ENCODE measurements at regions not wholly inside any gene's neighbourhood (a gene's known extent, or its start where the extent isn't known, plus 50 kb on each side); places are given as distances from the start of the nearest gene placed in this dataset.

DNA sequence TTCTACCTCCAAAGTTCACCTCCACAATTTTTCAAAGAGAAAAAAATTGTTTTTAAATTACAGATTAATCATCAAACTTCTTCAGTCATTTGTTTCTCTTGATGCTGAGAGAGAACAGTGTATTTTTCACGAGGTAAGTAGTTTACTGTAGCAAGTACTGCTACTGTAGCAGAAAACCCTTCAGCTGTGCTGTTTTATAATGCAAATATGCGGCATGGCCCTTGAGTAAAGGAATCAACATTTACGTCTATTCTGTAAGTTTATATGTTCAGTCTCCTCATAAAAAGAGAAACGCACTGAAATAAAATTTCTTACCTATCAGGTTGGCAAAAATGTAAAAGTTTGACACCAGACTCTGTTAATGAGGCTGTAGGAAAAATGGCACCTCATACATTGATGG, 399.0 kb downstream of the NKX6-1 start:
- 55 to 73% (median 63%) methylated on average over 4 of the region's 4 CpGs for WGBS, 3 donors
- H3K27me3 ChIP-seq (ENCODE audit: insufficient read depth in 3 of 3, low read length in 2 of 3) = no peaks in the 10 kb centered on the region
- H3K9me3 ChIP-seq = no peaks in the 10 kb centered on the region
- intact Hi-C loops (cut with DNase I) = no loop called here
- H3K4me1 ChIP-seq = no peaks in the 10 kb centered on the region
- no peak for DNase-seq
- H3K27ac ChIP-seq = no peak overlapping the region
- TF ChIP-seq CTCF (IDR thresholded peaks at IDR 0.05) = no peak
- ATAC-seq = no peak
- no peaks in the 10 kb centered on the region for H3K36me3 ChIP-seq (ENCODE audit: insufficient read depth in 1 of 2, low read depth in 1 of 2)
- no peak overlapping the region for H3K4me3 ChIP-seq

DNA sequence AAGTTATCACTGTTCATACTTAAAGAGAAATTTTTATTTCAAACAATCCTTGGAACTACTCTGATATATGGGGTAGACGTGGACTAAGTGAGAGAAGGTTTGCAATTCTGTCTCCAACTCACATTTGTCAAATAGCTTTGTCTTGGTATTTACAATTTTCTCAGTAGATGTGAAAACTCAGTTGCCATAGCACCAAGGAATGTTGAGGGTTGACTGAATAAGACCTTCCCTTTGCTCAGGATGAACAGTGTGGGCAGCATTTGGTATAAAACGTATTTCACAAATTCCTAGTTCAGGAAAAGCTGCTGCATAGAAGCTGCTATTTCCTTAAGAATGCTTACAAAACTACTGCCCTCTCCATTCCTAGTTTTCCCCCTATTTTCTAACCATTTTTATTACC, 399.5 kb downstream of the NKX6-1 start:
- Histone ChIP-seq H3K4me1 (no peaks in the 10 kb centered on the region), H3K27me3 (ENCODE audit: insufficient read depth in 3 of 3, low read length in 2 of 3) (no peaks in the 10 kb centered on the region), H3K4me3 (no peak overlapping the region), H3K36me3 (ENCODE audit: insufficient read depth in 1 of 2, low read depth in 1 of 2) (no peaks in the 10 kb centered on the region), H3K9me3 (no peaks in the 10 kb centered on the region), H3K27ac (no peak overlapping the region)
- TF ChIP-seq CTCF (IDR thresholded peaks at IDR 0.05) = no peak
- intact Hi-C loops (cut with DNase I) = no loop called here
- DNase-seq (no peak), ATAC-seq (no peak)
- 40 to 53% (median 46%) methylated on average over 2 of the region's 2 CpGs for WGBS, 3 donors

DNA sequence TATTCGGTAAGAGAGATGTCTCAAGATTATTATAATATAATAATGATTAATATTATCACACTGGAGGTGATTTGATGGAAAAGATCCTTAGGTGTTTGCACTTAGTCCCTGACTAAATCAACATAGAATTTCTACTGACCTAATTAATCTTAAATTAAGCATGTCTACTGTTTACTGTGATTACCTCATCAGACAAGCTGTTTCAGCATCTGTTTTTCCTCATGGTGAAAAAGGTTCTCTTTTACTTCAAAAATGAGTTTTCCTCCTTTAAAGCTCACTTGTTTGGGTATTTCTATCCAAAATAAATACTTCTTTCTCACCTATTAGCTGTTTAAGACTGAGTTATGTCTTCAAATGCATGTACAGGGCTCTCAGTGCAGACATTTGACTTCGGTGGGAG, 407.8 kb downstream of the NKX6-1 start:
- WGBS, 3 donors = 22 to 52% (median 49%) methylated on average over 2 of the region's 2 CpGs
- no peak for ATAC-seq

GRCh38 chr4:84089652-84090437, 409.2 kb downstream of the NKX6-1 start:
- no peaks in the 10 kb centered on the region for H3K36me3 ChIP-seq (ENCODE audit: insufficient read depth in 1 of 2, low read depth in 1 of 2)
- WGBS, 3 donors = 68 to 78% (median 78%) methylated on average over 5 of the region's 5 CpGs
- H3K4me3 ChIP-seq = no peak overlapping the region
- H3K27me3 ChIP-seq (ENCODE audit: insufficient read depth in 3 of 3, low read length in 2 of 3) = no peaks in the 10 kb centered on the region
- intact Hi-C loops (cut with DNase I) = no loop called here
- H3K27ac ChIP-seq = no peak overlapping the region
- no peak for TF ChIP-seq CTCF (IDR thresholded peaks at IDR 0.05)
- no peak for DNase-seq
- H3K9me3 ChIP-seq = no peaks in the 10 kb centered on the region
- no peak for ATAC-seq
- no peaks in the 10 kb centered on the region for H3K4me1 ChIP-seq

More for the DNA sequence above, 407.8 kb downstream of the NKX6-1 start:
- H3K27me3 ChIP-seq (ENCODE audit: insufficient read depth in 3 of 3, low read length in 2 of 3) = no peaks in the 10 kb centered on the region
- H3K4me1 ChIP-seq = no peaks in the 10 kb centered on the region
- H3K4me3 ChIP-seq = no peak overlapping the region
- no peaks in the 10 kb centered on the region for H3K36me3 ChIP-seq (ENCODE audit: insufficient read depth in 1 of 2, low read depth in 1 of 2)
- intact Hi-C loops (cut with DNase I) = no loop called here
- DNase-seq = no peak
- no peak for TF ChIP-seq CTCF (IDR thresholded peaks at IDR 0.05)
- H3K9me3 ChIP-seq = no peaks in the 10 kb centered on the region
- H3K27ac ChIP-seq = no peak overlapping the region

DNA sequence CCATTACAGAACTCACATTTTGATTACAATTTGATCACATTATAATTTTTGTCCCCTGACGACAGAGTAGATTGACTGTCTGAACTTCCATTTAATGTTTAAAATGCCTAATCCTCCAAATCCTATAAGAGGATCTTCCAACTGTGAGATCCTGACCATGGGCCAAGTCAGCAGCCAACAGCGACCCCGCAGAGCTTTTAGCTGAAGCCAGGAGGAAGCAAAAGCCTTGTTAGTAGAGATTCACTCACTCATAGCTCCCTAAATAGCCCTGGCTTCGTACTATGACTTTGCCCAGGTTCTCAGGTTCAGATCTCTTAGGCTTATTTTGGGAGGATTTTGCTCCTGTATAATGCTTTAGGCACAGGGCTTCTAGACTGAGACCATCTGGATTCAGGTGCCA, 413.1 kb downstream of the NKX6-1 start:
- DNase-seq (no peak), ATAC-seq (no peak)
- Histone ChIP-seq H3K36me3 (ENCODE audit: insufficient read depth in 1 of 2, low read depth in 1 of 2) (no peaks in the 10 kb centered on the region), H3K4me1 (no peaks in the 10 kb centered on the region), H3K9me3 (no peaks in the 10 kb centered on the region), H3K27me3 (ENCODE audit: insufficient read depth in 3 of 3, low read length in 2 of 3) (no peaks in the 10 kb centered on the region), H3K27ac (no peak overlapping the region), H3K4me3 (no peak overlapping the region)
- intact Hi-C loops (cut with DNase I) = no loop called here
- WGBS, 3 donors = 27 to 37% (median 35%) methylated on average over 4 of the region's 4 CpGs
- no peak for TF ChIP-seq CTCF (IDR thresholded peaks at IDR 0.05)

Measured in psoas muscle (tissue), 7 donors.